Stimulated activated CD4-positive, alpha-beta T cell treated with anti-CD3 and anti-CD28 coated beads, Interleukin-4, amount 100 ng/mL, for 24 hours (primary cell): ENCODE measurements at regions not wholly inside any gene's neighbourhood (a gene's known extent, or its start where the extent isn't known, plus 50 kb on each side); places are given as distances from the start of the nearest gene placed in this dataset.

Experiments
- DNase-seq: peaks from one replicate; pipeline ENCODE4 v3.0.0-alpha.2; 2020

DNA sequence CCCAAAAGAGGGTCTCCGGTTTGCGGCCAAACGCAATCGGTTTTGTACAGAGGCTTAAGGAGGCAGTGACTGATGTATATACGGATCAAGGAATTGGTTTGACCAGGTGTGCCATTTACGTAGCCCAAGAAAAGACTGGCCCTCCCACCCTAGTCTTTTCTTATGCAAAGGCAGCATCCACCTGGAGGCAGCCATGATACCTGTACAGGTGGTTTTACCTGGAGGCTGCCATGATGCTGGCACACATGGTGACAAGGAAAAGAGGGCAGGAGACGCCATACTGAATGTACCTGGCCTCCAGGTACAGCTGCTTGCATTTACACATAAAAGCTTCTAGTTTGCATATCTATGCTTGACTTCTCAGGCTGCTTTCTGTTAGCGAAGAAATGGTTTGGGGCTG lies 917.7 kb upstream of the INTU start:
- DNase-seq, result no peak

DNA sequence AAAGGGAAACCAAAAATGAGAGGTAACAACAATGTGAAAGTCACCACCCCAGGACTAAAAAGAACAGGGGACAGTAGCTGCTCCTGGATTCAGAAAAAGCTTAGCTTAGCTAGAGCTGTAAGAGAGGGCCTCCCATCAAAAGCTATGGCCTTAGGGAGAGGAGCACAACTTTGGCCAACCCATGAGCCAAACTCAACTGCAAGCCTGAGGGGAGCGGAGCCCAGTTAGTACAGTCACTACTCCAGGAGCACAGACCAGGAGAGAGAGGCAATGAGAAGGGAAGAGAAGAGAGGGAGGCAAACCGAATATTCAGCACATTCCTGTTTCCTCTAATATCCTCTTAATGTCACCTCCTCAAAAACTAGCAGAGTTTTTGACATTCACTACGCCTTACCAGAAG lies 917.1 kb upstream of the INTU start:
- DNase-seq, result no peak

DNA sequence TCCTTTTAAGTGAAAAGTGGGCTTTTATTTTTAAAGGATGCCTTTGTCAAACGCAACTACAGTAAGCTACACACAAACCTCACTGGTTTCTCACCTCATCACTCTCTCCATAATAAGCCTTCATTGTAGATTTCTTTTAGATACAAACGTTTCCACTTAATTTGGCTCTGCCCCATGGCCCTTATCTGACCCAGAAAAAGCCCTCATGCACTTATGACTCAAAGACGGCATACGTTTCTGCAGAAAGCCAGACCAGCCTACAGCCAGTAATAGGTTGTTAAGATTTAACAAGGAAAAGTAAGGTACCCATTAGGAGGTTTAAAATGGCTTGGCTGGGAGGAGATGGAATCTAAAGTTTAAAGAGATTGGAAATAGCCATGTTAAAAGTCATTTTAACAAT lies 914.6 kb upstream of the INTU start:
- no peak for DNase-seq

DNA sequence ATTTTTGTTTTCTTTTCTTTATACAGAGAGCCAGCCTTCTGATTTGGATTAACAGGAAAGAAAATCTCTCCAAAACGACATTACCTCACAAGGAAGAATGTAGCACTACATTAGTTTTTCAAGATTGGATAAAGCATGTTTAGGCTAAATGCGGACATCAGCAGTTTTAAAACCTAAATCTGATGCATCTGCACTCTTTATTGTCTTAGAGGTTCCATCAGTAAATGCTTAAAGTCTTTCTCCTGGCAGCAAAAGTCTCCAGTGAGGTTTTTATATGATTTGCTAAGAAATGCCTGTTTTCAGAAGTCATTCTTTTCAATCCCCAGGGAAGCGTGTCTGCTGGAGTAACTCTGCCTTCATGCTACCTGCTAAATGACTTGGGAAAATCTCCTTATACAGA lies 912.9 kb upstream of the INTU start:
- no peak for DNase-seq

DNA sequence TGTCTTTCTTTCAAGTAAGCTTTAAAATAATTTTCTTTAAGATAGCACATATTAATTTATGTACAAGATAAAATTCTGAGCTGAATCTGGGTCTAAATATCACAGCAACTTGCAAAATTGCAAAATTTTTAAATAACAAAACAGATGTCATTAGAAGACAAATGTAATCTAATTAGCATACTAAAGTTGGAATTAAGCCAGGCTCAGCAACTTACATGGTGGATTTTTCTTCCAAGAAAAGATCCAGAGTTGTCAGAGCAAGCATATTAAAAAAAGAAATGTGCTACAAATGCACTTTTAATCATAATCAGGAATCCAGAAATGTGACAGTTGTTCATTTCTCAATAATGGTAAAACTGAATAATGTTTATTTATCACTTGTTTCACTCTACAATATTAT lies 906.9 kb upstream of the INTU start:
- DNase-seq, result no peak

DNA sequence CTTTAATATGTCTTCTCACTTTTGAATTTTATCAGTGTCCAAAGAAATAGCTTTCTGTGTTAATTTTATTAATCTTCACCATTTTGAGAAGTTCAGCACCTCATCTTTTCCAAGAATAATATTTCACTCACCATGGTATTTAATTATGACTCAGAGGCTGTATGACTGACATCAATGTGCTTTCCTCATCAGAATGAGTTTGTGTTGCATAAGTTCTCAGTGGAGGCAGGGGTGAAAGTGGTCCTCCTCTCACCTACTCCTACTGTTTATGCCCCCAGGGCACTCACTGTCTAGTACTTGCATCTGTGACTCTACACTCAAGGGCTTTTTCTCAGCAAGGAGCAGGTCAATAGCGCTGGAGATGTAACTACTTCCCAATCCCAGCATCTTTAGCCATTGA lies 905.3 kb upstream of the INTU start:
- no peak for DNase-seq

DNA sequence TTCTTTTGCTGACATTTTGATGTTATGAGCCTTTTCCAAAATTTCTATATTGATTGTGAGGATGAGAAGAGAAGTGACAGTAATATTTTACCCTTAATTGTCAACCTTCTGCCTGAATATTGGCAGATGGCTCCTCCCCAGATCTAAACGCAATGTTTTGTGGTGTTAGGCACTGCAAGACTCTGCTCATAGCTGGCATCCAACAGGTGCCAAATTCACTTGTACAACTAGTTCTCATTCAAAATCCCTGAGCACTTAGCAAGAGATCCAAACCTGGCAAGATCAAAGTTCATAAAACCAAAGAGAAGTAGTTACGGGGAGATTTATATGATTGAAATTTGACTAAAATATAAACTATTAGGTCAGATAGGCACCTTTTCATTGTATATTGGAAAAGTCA lies 901.7 kb upstream of the INTU start:
- no peak for DNase-seq

DNA sequence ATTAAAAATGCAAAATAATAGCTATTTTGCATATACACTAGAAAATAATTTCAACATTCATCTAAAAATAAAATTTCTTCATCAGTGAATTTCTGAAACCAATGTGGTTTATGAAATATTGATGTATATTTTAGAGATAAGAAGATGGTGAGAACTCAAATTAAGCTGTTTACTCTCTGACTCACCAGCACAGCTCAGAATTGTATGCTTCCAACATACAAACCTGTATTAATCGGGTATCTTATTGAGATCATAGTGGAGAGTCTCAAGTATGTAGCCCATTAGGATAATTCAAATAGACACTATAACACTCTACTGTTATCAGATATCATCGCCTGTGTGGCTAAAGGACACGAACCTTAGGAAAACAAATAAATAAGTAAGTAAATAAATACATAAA lies 899.5 kb upstream of the INTU start:
- DNase-seq, result no peak

DNA sequence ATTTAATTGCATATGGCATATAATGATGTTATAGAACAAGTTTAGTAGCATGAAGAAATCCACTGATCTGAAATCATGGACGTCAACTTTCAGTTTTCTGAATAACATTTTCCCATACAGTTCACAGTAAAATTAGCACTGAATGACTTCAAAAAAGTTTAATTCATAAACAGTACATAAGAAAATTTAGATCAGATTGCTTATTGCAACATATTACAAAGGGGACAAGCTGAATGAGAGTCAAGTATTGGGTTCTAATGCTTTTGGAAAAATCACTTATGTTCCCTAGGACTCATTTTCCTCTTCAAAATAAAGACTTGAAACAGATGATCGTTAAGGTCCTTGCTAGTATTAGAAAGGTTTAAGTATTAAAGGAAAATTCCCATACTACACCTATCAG lies 898.3 kb upstream of the INTU start:
- no peak for DNase-seq

DNA sequence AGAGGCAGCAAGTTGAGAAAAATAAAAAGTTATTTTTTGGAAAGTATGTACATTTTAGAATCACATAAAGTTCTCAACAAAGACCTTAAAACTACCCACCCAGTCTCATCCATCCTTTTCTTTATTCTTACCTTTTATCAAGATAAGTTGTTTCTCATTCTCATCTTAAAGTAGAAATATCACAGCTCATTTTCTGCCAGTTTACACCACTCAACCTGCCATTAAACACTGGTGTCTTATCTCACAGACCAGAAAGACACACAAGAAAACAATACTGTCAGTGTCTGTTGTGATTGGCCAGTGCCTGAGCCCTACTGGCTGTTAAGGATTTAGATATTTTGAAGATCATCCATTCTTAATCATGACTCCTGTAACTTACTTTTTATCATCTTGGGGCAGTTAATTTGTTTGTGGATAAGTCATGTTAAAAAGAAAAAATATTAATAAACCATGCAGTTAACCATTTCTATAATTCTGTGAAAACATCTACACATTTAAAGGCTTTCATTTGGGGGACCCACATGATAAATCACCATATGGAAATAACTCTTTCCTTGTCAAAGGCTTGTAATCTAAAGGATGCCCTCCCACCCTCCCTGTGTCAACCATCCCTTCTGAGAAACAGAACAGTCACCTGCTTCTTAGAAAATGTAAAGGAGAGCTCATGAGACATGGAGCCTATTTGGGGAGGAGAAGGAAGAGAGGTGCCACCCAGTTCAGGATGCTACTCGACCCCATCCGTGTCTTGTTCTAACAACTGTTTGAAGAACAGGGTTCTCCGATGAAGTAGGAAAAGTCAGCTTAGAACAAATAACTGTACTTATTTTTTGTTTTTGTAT lies 897.2 kb upstream of the INTU start:
- DNase-seq, result no peak

DNA sequence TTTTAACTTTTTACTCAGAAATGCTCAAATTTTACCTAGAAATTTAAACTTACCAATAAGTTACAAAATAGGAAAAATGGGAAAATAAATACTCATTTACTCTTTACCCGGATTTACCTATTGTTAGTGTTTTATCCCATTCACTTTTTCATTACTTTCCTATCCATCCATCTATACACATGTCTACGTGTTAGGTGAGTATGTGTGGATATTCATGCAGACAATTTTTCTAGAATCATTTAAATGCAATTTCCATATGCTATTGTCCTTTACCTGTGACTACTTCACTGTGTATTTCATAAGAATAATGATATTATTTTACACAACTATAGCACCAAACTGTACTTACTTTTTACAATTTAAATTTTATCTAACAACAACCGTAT lies 896.6 kb upstream of the INTU start:
- no peak for DNase-seq

DNA sequence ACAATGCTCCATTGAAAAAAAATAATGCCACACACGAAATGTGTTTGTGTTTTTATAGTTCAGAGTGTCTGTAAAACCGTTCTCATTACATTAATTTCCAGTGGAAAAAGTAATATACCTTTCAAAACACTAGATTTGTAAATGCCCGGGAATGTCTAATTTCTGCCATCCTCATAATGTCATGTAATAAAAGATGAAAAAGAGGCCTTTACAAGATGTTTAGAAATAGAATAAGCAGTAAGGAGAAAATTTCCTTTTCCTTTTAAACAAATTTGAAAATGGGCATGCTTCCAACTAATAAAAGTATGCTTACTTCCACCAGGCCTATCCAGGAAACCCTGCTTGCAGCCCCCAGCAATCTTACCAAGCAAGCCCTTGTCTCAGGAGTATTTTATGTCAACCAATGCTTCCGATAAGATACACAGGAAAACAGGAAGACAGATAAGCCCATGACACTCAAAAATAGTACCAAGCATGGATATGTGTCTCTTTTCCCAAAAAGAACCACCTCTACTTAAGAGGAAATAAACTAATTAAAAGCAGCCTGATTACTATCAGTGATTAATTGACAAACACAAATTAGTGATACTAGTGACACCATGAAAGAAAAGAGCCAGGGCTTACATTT lies 894.7 kb upstream of the INTU start:
- DNase-seq, result no peak

DNA sequence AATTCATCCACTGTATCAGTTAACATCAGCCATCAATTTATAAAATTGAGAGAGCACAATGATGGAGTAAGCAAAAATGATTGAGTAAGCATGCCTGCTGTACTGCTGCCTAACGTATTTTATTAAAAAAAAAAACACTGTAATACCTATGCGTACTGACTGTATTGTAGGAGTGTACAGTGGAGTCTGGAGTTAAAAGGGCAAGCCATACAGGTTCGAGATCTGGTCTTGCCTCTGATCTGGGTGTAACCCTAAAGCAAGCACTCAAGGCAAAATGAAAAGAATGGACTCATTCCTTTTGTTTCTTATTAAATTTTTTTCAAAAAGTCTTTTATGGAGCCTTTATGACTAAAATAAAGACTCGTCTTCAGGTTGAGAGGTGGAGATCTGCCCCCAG lies 894.2 kb upstream of the INTU start:
- DNase-seq, result no peak

DNA sequence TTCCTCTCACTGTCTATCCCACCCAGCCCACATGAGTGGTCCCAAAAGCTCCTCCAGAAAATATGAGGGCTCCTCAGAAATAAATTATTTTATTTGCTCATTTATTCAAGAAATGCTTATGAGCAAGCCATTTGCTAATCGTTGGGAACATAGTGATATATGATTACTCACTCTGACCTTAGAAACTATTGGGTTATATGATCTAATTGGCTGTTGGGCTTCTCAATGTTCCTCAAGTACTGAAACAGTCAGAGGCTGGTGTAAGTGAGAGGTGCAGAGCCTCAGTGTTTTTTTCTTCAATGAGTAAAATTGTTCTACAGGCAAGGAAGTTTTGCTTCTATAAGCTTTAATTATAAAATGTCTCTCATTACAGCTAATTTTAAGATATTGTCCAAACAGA lies 893.8 kb upstream of the INTU start:
- DNase-seq, result no peak

DNA sequence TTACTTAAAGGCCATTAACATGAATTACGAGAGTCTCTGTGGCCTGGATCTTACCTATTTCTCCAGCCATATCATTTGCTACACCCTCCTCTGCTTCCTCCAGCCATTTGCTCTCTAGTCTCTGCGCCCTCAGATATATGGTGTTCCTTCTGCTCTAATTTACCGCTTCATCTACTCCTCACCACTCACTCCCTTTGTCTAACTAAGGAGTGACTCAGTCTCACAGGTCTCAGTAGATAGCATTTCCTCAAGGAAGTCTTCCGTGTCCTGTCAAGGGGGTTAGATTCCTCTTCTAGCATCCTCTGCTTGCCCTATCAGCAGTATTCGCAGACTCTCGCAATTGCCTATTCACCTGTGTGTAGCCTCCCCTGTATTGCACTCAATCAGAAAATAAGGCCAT lies 892.1 kb upstream of the INTU start:
- no peak for DNase-seq

DNA sequence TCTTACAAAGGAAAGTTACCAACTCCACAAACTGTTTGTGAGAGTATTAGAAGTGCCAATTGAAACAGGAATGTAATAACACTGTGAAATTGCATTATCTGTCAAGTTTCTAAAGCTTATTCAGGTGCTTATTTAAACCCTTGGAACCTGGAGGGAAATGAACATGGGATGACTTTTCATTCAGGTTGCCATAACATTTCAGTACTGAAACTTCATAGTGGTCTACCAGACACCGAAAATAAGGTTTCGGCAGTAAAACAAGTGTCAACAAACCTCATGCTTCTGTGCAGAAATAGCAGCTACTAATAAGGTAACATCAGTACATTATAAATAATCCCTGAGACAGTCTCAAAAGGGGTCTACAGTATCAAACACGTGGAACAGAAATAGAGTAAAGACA lies 890.7 kb upstream of the INTU start:
- DNase-seq, result no peak

DNA sequence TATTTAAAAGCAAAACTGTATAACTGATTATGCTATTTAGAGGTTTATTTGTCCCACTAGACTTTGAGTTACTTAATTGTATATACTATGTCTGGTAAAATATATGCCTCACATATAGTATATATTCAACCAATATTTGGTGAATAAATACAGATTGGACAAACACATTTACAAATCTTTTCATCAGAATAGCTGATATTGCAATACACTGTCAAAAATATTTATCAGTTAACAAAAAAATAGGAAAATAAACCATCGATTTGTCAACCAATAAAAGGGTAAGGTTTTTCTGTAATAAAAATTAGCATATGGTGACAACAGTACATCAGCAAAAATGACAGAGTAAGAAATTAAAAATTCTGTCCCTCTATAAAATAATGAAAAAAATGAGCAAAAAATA lies 889.9 kb upstream of the INTU start:
- no peak for DNase-seq

DNA sequence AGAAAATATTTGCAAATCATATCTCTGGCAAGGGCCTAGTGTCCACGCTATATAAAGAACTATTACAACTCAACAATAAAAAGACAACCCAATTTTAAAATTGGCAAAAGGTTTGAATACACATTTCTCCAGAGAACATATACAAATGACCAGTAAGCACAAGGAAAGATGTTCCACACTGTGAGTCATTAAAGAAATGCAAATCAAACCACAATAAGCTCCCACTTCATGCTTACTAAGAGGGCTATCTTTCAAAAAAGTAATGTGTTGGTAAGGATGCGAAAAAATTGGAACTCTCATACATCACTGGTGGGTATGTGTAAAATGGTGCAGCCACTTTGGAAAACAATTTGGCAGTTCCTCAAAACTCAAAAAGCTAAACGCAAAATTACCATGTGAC lies 884.0 kb upstream of the INTU start:
- no peak for DNase-seq

DNA sequence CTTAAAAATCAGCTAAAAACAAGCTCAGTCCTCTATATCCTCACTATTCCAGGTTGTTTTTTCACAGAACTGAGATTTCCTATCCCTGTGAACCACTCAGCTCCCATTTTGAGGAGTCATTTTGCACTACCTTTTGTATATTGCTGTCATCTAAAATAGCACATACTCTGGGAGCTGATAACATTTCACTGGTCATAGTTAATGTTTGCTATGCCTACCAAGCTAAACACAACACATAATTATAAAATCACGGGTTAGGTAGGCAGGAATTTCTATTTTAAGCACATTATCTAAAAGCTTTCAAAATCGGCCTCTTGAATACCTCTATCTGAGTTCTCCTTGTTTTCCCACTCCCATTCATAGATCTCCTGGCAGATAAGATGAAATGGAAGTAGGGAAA lies 882.0 kb upstream of the INTU start:
- DNase-seq, result no peak

DNA sequence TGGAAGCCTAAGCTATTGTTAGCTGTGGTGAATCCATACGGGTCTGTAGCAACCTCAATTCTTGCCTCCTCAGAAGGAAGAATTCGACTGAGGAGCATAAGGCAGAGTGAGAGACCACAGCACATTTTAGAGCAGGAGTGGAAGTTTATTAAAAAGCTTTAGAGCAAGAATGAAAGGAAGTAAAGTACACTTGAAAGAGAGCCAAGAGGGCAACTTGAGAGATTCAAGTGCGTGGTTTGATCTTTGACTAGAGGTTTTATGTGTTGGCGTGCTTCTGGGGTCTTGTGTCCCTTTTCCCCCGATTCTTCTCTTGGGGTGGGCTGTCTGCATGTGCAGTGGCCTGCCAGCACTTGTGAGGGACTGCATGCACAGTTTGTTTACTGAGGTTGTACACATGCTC lies 880.6 kb upstream of the INTU start:
- no peak for DNase-seq

DNA sequence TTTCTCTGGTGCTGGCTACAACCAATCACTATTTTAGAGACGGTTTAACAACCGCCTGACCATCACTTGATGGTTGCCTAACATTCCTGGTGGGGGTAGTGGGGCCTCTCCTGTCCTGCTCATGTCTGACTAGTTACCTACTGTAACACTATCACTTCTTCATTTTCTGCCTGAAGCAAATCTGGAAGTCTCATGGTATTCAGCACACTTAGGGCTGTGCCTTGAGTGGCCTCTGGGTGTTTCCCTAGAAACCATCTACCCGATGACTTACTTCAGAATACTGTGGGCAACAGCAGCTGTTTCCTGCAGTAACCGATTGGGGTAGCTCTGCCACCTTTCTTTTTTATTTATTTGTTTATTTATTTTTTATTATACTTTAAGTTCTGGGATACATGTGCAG lies 880.1 kb upstream of the INTU start:
- DNase-seq, result no peak

DNA sequence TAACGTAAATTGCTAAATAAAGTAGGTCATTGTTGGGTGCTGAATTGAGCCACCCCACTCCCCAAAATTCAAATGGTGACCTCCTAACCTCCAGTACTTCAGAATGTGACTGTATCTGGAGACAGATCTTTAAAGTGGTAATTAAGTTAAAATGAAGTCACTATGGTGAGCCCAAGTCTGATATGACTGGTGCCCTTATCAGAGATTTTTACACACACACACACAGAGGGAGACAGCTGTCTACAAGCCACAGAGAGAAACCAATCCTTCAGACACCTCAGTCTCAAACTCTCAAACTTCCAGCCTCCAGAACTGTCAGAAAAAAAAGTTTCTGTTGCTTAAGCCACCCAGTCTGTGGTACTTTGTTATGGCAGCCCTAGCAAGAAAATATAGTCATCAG lies 879.2 kb upstream of the INTU start:
- no peak for DNase-seq

DNA sequence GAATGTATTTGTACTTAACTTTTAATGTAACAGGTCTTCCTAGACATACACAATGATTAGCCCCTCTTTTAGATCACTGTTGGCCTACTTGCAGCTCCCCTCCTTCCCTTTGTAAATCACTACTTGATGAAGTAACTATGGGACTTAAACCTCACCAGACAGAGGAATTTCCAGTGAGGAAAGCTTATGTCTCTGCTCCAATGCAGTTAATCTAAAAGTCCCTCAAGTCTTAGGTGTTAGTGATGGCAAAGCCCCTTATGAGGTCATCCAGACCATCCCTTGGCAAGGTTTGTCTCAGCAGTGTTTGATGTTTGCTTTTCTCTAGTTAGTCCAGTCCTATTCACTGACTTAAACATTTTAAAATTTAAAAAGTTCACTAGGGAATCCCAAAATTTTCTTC lies 877.3 kb upstream of the INTU start:
- DNase-seq, result no peak

DNA sequence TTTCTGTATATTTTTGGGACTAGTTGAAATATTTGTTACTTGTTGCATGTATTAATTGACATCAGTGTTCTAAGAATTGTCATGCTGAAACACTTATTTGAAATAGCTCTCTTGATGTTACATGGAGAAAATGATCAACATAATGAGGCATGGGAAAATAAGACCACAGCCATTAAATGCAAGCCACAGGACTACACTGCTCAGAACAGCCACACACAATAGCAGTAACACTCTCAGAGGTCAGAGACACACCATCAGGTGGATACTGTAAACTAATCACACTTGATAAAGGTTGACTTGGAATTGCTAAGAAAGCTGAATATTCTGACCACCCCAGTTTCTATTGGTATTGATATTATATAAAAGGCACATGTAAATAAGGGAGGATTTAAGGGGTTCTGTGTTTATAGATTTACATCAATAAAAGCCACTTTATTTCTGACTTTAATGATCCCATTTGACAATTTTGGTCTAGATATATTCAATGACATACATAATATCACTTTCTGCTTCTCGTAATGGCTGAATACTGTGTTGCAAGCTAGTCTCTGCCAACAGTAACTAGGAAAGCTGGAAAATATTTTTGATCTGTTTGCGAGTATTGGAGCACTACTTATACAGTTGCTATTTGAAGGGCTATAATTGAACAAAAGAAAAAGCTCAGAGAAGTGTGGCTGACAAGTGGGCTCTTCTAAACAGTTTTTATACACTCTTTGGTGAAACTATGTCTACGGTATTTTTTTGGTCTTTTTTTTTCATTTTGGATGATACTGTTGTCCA lies 876.5 kb upstream of the INTU start:
- DNase-seq, result no peak
